GM19468 (cell line): ENCODE measurements at regions not wholly inside any gene's neighbourhood (a gene's known extent, or its start where the extent isn't known, plus 50 kb on each side); places are given as distances from the start of the nearest gene placed in this dataset.

Experiments
- ATAC-seq: cut with Tn5 transposase; IDR thresholded peaks from one replicate; pipeline ENCODE4 v1.9.1; 2021; ENCODE audit warnings: mild to moderate bottlenecking, moderate library complexity, moderate number of reproducible peaks; ENCODE audit not compliant: unreplicated experiment; ENCODE audit errors: extremely low read depth

- no peak for ATAC-seq
These were observed 115.0 kb upstream of the MDM1 start for GRCh38 chr12:68446901-68447796.

DNA sequence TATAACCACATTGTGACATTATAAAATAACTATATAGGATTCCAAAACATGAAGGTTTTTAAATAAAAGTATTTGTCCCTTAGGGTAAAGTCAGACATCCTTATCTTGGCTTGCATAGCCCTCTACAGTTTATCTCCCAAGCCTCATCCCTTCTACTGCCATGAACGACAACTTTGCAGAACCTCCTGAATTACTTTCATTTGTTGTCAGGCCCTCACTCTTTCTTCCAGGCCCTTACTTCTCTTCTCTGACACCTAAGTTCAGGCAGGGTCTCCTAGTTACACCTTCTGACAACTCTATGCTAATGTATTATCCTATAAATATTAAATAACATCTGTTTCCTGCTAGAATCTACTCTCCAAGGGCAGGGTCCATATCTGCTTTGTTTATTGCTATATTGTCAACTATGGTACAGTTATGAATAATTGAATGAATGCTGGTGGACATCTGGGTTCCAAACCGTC lies 115.7 kb upstream of the MDM1 start:
- ATAC-seq: no peak

GRCh38 chr12:68449196-68449595 lies 117.0 kb upstream of the MDM1 start:
- ATAC-seq: no peak

- ATAC-seq: no peak
These were observed 118.7 kb upstream of the MDM1 start for GRCh38 chr12:68450947-68451260.

- peak; percentile 41 for ATAC-seq
These were observed 119.3 kb upstream of the MDM1 start for GRCh38 chr12:68451261-68452077.

- ATAC-seq: no peak
These were observed 120.0 kb upstream of the MDM1 start for GRCh38 chr12:68452078-68452715.

DNA sequence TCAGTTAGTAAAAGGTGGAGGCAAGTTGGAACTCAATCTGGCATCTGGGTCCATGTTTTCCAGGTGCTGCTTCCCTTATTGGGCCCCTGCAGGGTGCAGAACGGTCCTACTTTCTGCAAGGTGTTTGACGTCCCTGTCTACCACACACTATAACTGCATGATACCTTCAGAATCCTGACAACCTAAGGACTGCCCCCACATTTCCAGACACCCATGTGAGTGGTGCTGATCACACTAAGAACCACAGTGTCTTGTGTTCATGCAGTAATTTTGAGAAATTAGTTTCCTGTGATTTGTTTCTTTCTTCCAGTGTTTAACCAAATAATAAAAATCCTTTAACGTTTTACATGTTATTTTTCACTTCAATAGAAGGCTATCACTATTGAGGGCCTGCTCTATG lies 121.1 kb upstream of the MDM1 start:
- no peak for ATAC-seq

- ATAC-seq: no peak
These were observed 121.7 kb upstream of the MDM1 start for GRCh38 chr12:68453876-68454275.

DNA sequence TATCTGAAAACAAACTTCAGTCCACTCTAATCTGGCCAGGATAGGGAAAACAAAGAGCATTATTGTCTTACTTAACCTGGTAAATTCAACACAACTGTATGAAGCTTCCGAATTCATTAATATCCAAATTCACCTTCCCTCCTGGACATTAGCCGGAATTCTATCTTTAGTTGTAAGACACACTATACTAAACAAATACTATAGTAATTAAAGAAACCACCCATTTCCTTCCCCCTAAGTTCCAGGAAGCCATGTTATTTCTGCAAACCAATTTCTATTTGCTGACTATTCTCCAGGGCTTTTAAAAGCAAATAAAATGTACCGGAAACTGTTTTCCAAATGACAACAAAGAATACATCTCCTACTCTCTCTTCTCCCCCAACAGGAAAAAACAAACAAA lies 122.7 kb upstream of the MDM1 start:
- ATAC-seq: no peak

GRCh38 chr12:68455691-68456345 lies 123.7 kb upstream of the MDM1 start:
- no peak for ATAC-seq

DNA sequence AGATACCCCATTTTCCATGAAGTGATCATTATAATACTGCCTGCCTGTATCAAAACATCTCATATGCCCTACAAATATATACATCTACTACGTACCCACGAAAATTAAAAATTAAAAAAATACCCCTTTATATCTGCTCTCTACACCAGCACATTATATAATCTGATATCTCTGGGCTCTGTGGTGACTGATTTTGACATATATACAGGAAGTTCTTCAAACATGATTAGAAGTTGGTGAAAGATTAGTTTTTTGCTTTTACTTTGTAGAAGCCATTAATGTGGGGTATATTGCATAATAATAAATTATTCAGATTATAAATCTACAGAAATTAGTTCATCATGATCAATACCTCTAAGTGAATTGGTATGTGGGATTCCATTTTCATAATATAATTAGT lies 126.7 kb upstream of the MDM1 start:
- ATAC-seq: no peak

GRCh38 chr12:68460236-68460635 lies 128.1 kb upstream of the MDM1 start:
- no peak for ATAC-seq

GRCh38 chr12:68461645-68462044 lies 129.5 kb upstream of the MDM1 start:
- ATAC-seq: no peak

GRCh38 chr12:68462803-68463202 lies 130.6 kb upstream of the MDM1 start:
- ATAC-seq: no peak

DNA sequence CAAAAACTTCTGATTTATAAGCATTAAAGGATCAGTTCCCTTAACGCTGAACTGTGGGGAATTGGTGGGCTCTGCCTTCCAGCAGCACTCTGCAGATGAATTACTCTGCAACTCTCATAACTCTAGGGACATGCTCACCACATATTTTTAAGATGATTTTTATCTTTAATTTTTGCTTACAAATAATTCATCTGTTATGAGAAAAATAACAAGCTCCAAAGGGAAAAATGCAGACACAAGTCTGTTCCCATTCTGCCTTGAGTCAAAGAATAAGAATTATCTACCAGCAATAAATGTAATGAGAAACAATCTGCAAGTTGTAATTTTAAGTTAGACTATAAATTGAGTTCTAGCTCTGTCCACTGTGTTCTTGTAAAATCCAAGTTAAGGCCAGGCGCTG lies 133.1 kb upstream of the MDM1 start:
- ATAC-seq: no peak

- ATAC-seq: no peak
These were observed 135.4 kb upstream of the MDM1 start for GRCh38 chr12:68467514-68467913.

- ATAC-seq: no peak
These were observed 135.9 kb upstream of the MDM1 start for GRCh38 chr12:68468036-68468435.

DNA sequence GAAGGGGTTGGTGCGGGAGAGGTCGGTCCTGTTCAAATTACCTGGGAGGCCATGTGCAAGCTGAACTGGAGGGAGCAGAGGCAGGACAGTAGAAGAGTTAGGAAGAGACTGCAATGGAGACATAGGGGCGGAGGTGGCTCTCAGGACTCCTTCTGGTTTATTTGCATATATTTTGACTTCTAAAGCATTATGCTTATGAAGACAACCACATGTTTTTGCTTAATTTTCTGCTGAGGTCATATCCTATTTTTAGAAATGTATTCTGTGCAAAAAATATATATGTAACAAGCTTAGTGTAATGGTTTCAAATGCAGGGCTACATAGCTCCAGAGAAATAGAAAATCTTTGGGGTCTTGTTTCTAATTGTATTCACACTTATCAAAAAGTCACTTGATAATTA lies 137.0 kb upstream of the MDM1 start:
- ATAC-seq: no peak

DNA sequence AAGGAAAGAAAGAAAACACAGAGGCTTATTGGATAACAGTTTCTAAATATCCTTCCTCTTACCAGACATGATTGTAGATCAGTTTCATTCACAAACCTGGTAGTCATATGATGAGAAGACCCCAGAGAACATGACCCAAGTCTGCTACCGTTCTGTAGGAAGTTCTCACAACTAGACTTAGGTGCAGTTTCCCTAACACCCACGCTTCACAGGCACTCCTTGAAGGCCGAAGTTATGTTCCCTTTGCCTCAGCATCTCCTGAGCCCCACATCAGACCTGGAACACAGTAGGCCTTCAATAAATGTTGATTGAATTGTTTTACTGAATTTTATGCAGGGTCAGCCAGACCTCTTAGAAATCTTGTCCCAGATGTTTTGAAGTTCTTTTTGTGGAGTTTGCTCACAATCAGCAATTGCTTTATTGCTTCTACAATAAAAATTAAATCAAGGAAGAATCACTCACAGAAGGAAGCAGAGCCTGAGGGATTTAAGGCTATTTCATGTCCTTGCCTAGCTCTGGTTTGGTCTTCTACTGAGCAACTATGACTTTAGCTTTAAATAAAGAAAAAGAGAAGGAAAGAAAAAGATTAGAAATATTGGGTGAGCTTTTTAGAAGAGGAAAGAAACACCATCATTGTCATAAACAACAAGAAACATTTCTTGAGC lies 138.6 kb upstream of the MDM1 start:
- ATAC-seq: no peak
